IPS-18c (cell line): ENCODE measurements at regions not wholly inside any gene's neighbourhood (a gene's known extent, or its start where the extent isn't known, plus 50 kb on each side); places are given as distances from the start of the nearest gene placed in this dataset.

Experiments
- H3K4me3 ChIP-seq: 2 replicates; pipeline ENCODE4 v1.7.0; 2013; ENCODE audit warnings: low read depth, mild to moderate bottlenecking, low read length, moderate library complexity; ENCODE audit not compliant: insufficient read depth
- H3K9me3 ChIP-seq: one replicate; pipeline ENCODE4 v1.6.1; 2013; ENCODE audit warnings: mild to moderate bottlenecking, low read length, moderate library complexity; ENCODE audit not compliant: control insufficient read depth, insufficient read depth

DNA sequence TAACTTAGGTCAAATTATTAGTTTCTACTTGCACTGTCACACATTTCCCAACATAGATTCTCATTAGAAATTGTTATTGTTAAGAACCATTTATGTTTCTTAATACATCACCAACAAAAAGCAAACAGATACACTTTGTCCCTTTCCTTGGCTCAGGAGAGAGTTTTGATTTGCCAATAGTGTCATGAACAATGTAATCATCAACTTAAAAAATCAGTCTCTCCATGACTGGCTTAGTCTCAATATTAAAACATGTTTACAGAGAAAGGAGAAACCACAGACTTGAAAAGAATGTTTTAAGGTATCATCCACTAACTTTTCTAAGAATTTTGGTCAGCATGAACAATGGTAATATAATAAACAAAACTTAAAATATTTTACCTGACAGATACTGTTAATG is 416.5 kb upstream of the KCNH7 start:
- Histone ChIP-seq H3K4me3 (no peak overlapping the region), H3K9me3 (no peaks in the 10 kb centered on the region)

DNA sequence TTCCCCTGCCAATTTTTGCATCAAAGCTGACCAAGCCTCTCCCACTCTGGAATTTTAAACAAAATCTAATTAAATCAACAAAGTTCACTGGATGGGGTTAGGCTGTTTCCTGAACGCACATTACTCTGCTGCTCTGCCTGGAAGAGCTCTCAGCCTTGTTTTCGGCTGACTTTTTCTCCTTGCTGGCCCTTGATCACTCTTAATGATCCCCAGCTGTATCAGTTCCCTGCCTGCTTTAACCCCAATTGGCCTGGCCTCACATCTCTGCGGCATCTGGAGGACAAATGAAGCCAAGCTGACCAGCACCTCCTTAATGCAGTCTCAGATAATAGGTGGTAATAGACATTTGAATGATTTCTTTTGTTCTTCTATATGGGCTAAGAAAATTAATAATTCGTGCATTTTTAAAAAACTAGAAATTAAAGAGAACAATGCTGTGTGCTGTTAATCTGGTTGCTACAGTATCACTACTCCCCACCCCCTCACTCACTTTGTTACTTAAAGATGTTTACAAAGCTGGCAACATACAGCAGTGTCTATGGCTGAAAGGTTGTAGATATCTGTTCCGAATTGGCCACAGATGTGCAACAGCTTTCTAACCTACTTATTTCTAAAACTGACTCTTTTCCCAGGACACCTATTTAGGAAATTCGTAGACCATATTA is 415.2 kb upstream of the KCNH7 start:
- Histone ChIP-seq H3K4me3 (no peak overlapping the region), H3K9me3 (no peaks in the 10 kb centered on the region)

DNA sequence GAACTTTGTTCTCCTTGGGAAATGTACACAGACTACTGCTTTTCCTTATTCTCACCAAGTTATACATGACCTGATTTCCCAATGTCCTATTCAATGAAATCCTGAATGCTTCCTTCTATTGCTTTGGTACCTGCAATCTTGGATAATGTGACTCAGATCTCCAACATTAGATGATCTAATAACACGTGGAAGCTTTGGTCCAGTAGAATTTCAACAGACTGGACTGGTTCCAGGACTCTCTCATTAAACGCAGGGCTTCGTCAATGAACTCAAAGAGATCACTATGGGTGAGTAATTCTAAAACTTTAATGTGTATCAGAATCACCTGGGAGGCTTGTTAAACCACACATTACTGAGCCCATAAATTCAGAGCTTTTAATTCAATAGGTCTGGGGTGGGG is 413.6 kb upstream of the KCNH7 start:
- Histone ChIP-seq H3K9me3 (no peaks in the 10 kb centered on the region), H3K4me3 (no peak overlapping the region)

DNA sequence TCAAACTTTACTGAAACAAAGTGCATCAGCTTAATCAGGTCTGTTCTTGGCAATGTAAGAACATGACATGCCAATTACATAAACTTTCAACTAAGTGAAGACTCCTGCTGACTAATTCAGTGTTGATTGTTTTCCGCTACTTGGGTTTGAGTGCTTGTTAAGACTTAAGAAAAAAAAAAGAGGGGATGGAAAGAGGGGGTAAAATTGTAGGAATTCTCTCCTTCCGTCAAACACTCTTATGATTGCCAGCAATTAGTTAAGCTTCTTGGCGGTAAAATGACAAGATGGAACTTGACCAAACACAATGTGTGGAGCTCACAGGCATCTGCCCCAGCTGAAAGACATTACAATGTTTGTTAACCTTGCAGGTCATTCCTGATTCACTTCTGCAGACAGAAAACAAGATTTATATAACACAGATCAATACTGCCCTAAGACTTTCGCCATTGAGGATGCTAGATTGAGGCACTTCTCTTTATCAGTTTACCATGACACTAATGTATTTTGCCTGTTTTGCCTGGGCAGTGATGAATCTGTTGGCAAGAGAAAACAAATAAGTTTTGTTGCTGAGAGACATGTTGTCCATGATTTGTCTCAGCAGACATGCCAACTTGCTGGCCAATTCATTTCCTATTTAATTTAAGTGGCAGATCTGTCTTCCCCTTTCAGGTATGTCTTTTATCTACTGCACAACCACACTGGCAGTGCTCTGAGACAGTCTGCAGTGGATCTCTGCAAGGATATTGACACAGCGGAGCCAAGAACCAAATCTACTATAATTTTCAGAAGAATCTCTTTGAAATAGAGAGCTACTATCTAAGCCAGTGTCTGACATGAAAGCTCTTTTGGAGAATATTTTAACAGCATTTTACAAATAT is 410.0 kb upstream of the KCNH7 start:
- Histone ChIP-seq H3K4me3 (no peak overlapping the region), H3K9me3 (no peaks in the 10 kb centered on the region)

DNA sequence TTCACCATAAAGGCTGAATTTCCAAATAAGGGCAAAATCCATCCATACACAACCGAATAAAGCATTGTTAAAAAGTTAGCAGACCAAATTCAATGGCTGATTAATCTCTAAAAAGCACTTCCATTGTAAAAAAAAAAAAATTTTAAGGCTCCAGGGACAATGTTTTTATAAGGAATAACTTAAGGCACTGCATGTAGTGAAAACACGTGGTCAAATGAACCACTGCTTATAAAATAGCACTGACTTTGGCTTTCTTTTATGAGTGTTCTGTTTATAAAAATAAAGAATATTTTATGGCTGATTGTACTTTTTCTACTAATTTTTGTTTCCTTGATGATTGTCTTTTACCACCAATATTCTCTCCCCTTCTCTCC is 409.3 kb upstream of the KCNH7 start:
- H3K9me3 ChIP-seq: no peaks in the 10 kb centered on the region

DNA sequence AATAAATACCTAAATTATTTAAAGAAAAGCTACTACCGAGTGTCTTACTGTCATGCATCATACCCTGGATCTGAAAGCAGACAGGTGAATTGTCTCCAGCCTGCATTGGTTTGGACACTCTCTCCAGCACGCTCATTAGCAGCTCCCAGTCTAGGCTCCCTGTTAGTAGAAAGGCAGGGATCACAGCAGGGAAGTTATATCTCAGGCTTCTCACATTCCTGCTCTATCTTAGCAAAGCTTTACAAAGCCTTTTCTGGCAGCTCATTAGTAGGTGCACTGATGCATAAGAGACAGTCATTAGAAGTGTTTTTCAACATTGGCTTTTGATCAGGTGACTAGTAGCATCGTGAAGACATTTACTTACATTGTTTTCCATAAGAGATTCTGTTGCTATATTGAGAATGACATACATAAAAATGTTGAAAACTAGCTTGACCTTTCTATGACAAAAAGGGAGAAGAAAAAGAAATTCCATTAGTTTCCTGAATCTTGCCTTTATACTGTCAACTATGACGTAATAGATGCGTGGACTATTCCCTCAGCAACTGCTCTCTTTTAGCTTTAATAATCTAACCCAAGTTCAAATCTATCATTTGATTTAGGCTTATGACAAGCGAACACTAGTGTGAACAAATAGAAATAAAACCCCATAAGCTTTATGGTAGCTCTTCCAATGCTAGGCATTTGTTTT is 408.7 kb upstream of the KCNH7 start:
- Histone ChIP-seq H3K9me3 (no peaks in the 10 kb centered on the region), H3K4me3 (no peak overlapping the region)

More for the DNA sequence above, 409.3 kb upstream of the KCNH7 start:
- no peak overlapping the region for H3K4me3 ChIP-seq

DNA sequence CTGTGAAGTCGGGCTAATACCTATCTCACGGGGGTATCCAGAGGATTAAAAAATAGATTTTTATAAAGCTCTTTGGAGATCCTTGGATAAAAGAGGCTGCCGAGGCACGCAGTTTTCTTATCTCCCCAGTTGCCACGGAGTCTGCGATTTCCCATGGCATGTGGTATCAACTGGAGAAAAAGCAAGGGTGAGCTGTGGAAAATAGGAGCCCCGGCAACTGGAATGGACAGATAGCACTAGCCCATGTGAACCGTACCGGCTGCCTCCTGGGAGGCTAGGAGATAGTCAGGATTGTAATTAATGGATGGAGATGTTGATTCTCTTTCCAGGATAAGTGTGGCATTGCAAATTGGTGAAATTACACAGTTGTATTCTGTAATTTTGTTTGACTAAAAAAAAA is 407.6 kb upstream of the KCNH7 start:
- H3K9me3 ChIP-seq: no peaks in the 10 kb centered on the region
- H3K4me3 ChIP-seq: no peak overlapping the region

DNA sequence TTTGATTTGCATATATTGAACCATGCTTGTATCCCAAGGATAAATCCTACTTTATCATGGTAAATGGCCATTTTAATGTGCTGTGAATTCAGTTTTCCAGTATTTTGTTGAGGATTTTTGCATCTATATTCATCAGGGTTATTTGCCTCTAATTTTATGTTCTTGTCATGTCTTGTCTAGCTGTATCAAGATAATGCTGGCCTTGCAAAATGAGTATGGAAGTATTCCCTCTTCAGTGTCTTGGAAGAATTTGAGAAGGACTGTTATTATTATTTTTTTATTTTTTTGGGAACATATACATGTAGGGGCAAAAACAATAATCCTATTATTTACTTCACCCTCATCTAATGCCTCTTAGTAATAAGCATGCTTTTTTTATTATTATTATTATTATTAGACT is 398.0 kb upstream of the KCNH7 start:
- H3K4me3 ChIP-seq: no peak overlapping the region
- no peaks in the 10 kb centered on the region for H3K9me3 ChIP-seq

DNA sequence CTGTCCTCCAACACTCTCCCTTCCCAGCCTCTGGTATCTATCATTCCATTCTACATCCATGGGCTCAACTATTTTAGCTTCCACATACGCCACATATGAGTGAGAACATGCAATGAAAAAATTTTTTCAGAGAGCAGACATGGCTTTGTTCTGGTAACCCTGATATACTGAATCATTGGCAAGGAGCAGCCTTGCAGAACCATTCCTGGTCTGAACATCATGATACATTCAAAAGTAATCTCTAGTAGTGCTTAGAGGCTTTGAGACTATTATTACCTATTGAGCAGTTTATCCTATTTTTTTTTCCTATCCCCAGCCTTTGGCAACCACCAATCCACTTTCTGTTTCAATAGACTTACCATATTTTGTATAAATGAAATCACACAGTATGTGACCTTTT is 393.1 kb upstream of the KCNH7 start:
- Histone ChIP-seq H3K4me3 (no peak overlapping the region), H3K9me3 (no peaks in the 10 kb centered on the region)

DNA sequence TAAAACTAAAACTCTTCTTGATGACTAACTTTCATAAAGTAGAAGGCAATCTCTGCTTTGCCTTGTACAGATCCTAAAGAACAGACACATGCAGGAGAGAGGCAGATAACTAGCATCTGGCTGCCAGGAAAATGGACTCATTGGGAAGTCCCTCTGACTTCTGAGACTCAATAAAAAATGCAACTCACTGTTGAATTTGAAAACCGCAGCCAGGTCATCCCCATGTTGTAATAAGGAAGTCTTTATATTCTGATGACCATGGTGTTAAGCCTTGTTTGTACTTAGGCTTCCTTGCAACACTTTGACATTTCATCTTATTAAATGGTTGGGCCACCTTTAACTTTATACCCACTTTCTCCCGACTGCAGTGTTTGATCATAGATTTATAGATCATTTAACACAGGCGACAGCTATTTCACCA is 375.1 kb upstream of the KCNH7 start:
- Histone ChIP-seq H3K4me3 (no peak overlapping the region), H3K9me3 (no peaks in the 10 kb centered on the region)

DNA sequence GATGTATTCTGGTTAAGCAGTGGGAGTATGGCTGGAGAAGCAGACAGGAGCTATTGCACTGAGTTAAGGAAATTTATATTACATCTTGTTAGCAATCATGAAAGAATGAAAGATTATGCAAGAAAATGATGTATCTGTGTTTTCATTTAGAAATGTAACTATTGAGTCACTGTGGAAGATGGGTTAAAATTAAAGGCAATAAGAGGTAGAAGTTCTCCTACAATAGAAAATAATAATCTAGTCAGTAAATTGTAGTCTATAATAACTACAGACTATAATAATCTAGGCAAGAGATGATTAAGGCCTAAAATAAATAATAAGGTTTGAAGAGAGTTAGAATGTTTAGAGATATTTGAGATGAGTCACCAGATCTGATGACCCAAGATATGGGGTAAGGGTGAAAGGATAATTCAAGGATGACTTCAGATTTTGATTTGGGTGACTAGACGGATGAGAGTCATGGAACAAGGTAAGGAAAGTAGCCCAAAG is 371.9 kb upstream of the KCNH7 start:
- Histone ChIP-seq H3K4me3 (no peak overlapping the region), H3K9me3 (no peaks in the 10 kb centered on the region)

DNA sequence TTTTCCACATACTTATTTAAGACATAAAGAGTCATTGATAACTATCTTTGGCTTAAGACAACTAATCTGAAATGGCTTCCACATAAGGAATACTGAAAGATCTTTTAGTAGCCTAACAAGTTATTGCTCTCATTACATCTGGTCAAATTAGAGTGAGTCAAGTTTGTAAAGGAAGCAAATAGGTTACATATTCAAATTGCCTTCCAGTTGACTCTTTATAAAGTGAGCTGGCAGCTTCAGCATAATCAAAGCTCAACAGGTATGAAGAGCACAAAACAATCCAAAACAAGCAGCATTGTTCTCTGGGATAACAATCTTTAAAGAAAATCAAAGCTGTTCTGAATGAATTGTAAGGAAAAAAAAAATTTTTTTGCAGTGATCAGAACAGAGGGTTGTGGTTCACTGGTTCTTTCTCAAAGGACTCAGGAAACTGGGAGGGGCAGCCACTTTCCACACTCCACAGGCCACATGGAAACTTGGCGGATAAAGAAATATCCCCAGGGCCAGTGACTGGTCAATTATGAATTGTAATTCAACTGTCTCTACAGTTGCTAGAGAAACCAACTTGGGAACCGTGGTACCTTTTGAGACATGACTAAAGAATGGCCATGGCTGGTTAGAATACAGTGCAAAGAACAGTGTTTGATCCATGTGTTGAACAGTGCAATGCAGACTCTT is 369.3 kb upstream of the KCNH7 start:
- no peak overlapping the region for H3K4me3 ChIP-seq
- no peaks in the 10 kb centered on the region for H3K9me3 ChIP-seq

DNA sequence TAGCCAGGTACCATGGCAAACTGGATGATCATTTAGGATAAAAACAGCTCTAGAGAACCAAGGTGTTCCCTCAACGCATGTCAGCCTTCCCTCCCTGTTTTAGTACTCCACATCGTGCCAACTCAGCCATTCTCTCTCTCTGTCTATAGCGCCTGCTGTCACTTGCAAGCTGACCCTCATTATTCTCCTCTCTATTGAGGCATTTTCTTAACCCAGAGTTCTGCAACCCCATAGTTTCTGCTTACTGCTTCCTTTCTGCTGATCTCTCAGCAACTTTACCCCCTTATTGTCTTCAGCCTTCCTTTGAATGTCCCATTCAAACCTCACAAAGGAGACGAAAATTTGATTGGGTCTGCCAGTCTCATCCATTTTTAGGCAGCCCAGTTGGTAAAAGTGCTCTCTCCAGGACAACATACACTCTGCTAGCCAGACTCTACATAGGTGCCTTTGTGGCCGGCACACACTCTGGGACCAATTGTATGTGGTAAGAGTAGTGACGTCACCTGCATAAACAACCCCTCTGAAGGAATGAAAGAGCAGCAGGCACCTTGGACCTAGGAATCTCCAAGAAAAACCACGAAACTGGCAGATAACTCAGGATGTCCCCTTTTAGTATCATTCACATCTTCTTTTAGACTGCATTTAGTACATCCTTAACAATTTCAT is 367.2 kb upstream of the KCNH7 start:
- Histone ChIP-seq H3K9me3 (no peaks in the 10 kb centered on the region), H3K4me3 (no peak overlapping the region)

DNA sequence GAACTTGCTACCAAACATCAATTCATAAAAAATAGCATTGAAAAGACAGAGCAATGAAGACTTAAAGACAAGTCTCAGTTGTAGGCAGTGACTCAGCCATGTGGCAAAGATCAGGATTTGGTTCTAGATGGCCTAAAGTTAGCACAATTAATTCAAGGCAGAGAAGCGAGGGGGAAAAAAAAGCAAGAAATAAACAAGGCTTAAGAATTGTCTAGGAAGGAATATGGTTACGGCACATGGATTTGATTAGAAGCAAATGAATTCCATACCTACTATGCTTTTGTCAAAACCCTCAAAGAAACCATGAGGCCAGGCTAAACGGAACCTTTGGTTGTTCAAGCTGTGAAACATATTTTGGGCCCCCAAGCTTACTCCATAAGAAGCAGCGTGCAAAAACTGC is 362.2 kb upstream of the KCNH7 start:
- Histone ChIP-seq H3K4me3 (no peak overlapping the region), H3K9me3 (no peaks in the 10 kb centered on the region)

DNA sequence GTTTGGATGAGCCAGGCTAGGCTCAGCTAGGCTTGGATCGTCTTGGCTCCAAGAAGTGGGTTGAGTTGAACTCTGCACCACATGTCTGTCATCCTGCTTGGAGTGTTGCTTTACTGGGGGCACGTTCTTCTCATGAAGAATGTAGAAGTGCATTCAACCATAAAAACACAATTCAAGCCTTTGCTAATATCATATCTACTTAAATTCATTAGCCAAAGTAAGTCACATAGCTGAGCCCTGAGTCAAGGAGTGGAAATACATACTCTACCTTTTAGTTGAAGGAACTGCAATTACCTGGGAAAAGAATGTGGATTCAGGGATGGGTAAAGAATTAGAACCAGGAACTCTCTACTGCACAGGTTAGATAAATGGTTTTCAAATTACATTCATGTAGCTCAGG is 360.4 kb upstream of the KCNH7 start:
- H3K4me3 ChIP-seq: no peak overlapping the region
- H3K9me3 ChIP-seq: no peaks in the 10 kb centered on the region

DNA sequence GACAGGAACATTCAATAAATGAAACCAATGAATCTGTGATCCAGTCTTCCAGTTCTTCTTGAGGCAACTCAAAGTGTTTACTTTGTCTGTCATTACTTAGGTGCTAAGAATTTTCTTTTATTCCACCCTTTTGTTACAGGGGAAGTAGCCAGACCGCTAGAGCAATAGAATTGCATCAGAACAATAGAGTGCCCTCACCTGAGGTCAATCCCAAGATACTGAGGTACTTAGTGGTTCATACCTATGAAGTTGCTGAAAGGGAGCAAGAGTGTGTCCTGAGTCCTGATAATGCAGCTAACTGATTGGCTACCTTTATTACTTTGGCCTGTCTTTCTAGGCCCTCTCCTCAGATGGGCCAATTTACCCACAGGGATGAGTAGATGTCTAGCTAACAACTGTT is 359.4 kb upstream of the KCNH7 start:
- Histone ChIP-seq H3K9me3 (no peaks in the 10 kb centered on the region), H3K4me3 (no peak overlapping the region)

DNA sequence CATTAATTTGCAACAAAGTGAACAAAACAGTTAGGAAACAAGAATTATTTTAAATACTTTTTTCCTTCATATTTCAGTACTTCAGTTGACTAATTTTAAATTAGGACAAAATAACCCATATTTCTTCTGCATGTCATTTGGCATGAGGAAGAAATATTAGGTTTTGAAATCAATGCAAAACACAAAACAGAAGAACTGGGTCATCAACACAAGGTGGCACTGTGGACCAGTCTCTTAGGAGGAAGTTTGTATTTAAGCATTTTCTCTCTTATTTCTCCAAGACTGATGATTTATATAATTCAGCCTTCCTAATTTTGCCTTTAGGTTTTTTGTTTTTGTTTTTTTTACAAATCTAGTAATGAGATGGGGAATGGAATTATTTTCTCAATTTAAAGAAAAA is 352.8 kb upstream of the KCNH7 start:
- Histone ChIP-seq H3K9me3 (no peaks in the 10 kb centered on the region), H3K4me3 (no peak overlapping the region)
